ENCODE measurements at regions not wholly inside any gene's neighbourhood (a gene's known extent, or its start where the extent isn't known, plus 50 kb on each side); places are given as distances from the start of the nearest gene placed in this dataset.
A peak's percentile ranks its signal among the peaks of the same experiment; 100 is the strongest.
"Not testable (repeated sequence)": the region's sequence is repeated elsewhere in the genome, so short reads cannot be mapped to it uniquely, and the experiment has no call there.

GRCh38 chr5:147084702-147085101, 150.1 kb upstream of the STK32A start:
- DNase-seq = no peak

GRCh38 chr5:147085409-147085808, 149.4 kb upstream of the STK32A start:
- DNase-seq = no peak

- no peak for DNase-seq
These were observed 142.8 kb upstream of the STK32A start for GRCh38 chr5:147092044-147092443.

GRCh38 chr5:147093138-147093537, 141.7 kb upstream of the STK32A start:
- no peak for DNase-seq

GRCh38 chr5:147095740-147096139, 139.1 kb upstream of the STK32A start:
- DNase-seq = no peak

GRCh38 chr5:147098233-147098790, 136.5 kb upstream of the STK32A start:
- peak; percentile 7 to 18 for DNase-seq

- DNase-seq = no peak
These were observed 133.0 kb upstream of the STK32A start for GRCh38 chr5:147101659-147102369.

- no peak for DNase-seq
These were observed 121.9 kb upstream of the STK32A start for GRCh38 chr5:147112899-147113298.

- DNase-seq = no peak
These were observed 120.9 kb upstream of the STK32A start for GRCh38 chr5:147113967-147114366.

GRCh38 chr5:147139759-147140158, 95.1 kb upstream of the STK32A start:
- DNase-seq = not testable (repeated sequence)

GRCh38 chr5:147140558-147140957, 94.3 kb upstream of the STK32A start:
- DNase-seq = no peak

- DNase-seq = not testable (repeated sequence)
These were observed 93.2 kb upstream of the STK32A start for GRCh38 chr5:147141580-147141979.

- DNase-seq = no peak
These were observed 91.6 kb upstream of the STK32A start for GRCh38 chr5:147143215-147143614.

GRCh38 chr5:147145328-147145727, 89.5 kb upstream of the STK32A start:
- no peak for DNase-seq

GRCh38 chr5:147148715-147149114, 86.1 kb upstream of the STK32A start:
- DNase-seq = no peak

GRCh38 chr5:147152086-147152485, 82.7 kb upstream of the STK32A start:
- no peak for DNase-seq

- DNase-seq = no peak
These were observed 80.0 kb upstream of the STK32A start for GRCh38 chr5:147154809-147155208.

GRCh38 chr5:147156012-147156411, 78.8 kb upstream of the STK32A start:
- no peak for DNase-seq

- no peak for DNase-seq
These were observed 73.7 kb upstream of the STK32A start for GRCh38 chr5:147160902-147161700.

- no peak for DNase-seq
These were observed 72.1 kb upstream of the STK32A start for GRCh38 chr5:147162740-147163139.

GRCh38 chr5:147167529-147167928, 67.3 kb upstream of the STK32A start:
- no peak for DNase-seq

- no peak for DNase-seq
These were observed 66.1 kb upstream of the STK32A start for GRCh38 chr5:147168578-147169327.

GRCh38 chr5:147169399-147169798, 65.4 kb upstream of the STK32A start:
- no peak for DNase-seq
